MCF 10A (cell line): ENCODE measurements at regions not wholly inside any gene's neighbourhood (a gene's known extent, or its start where the extent isn't known, plus 50 kb on each side); places are given as distances from the start of the nearest gene placed in this dataset.

Experiments
- BruUV-seq: library from RNA; stranded (reverse); fragments of 400-500 nt; replicated peaks from 2 replicates; lab custom pipeline; 2021; lab: Mats Ljungman, UMichigan
- CTCF ChIA-PET: fragments of 300-600 bp; sonication (Branson Sonifier 250); formaldehyde crosslinking; extraction: SDS; loops from one replicate; lab custom pipeline; 2021; ENCODE audit warnings: antibody characterized with exemption, inconsistent platforms; lab: Yijun Ruan, JAX
- POLR2A ChIA-PET: fragments of 300-600, 350-650 bp; sonication (Branson Sonifier 250); formaldehyde crosslinking; extraction: SDS; loops from one replicate; lab custom pipeline; 2020; ENCODE audit warnings: antibody characterized with exemption, inconsistent platforms; lab: Yijun Ruan, JAX
- DNase-seq: peaks from one replicate; pipeline ENCODE4 v3.0.0-alpha.2; 2018; ENCODE audit not compliant: unreplicated experiment
- H3K27ac Mint-ChIP-seq: one replicate; pipeline ENCODE4 v1.8.0; 2022; ENCODE audit warnings: mild to moderate bottlenecking, low read depth, mixed read lengths; ENCODE audit not compliant: unreplicated experiment
- H3K27me3 Mint-ChIP-seq: one replicate; pipeline ENCODE4 v1.8.0; 2022; ENCODE audit warnings: mixed read lengths; ENCODE audit not compliant: insufficient read depth, unreplicated experiment
- H3K36me3 Mint-ChIP-seq: one replicate; pipeline ENCODE4 v1.8.0; 2022; ENCODE audit warnings: mild to moderate bottlenecking, moderate library complexity, mixed read lengths; ENCODE audit not compliant: insufficient read depth, unreplicated experiment
- H3K4me1 Mint-ChIP-seq: one replicate; pipeline ENCODE4 v1.8.0; 2022; ENCODE audit warnings: mixed read lengths; ENCODE audit not compliant: insufficient read depth, unreplicated experiment
- H3K4me3 Mint-ChIP-seq: one replicate; pipeline ENCODE4 v1.8.0; 2022; ENCODE audit warnings: mild to moderate bottlenecking, moderate library complexity, mixed read lengths; ENCODE audit not compliant: unreplicated experiment
- H3K9me3 Mint-ChIP-seq: one replicate; pipeline ENCODE4 v1.8.0; 2022; ENCODE audit warnings: mixed read lengths; ENCODE audit not compliant: unreplicated experiment
- intact Hi-C: fragments of 100-400 bp; cut with micrococcal nuclease; formaldehyde crosslinking; loops from 2 replicates; pipeline ENCODE4 v1.14.1; 2022
- TF ChIP-seq, protein P1 (sequence below): fragments of 200-600 bp; IDR thresholded peaks from one replicate; pipeline ENCODE4 v1.8.0; 2022; ENCODE audit warnings: antibody characterized with exemption, mild to moderate bottlenecking; ENCODE audit not compliant: unreplicated experiment

DNA sequence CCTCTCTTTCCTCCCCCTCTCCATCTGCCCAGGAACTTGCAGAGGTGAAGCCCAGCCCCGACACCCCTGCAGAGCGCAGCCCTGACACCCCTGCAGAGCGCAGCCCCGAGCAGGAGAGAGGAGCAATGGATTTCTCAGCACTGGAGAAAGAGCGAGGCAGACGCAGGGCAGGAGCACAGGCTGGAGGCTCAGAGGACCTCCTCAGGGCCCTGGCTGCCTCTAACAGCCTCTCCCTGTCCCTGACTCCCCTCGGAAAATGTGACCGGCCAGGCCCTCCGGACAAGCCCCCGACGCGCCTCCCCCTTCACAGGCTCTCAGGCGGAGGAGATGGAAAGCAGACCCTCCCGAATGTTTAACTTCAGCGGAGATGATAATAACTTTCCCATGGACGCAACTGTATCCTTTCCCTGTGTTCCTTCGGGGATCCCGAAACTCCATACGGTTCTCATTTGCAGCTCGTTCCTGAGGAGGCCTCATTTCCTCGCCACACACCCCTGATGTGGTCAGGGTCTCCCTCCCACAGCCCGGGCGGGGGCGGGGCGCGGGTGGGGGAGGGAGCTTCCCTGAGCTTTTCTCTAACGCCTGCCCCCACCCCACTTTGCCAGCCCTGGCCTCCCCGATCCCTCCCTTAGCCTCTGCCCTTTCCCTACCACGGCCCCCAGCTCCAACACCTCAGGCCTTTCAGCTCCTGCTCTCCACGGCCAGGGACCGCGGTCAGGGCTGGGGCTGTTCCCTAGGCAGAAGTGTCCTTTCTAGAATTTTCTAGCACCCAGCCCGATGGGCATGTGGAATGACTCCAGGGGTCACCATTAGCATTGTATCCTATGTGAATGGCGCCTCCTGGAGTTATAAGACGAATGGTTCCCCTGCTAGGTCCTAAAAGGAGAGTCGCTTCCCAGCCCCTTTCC lies 201.1 kb upstream of the BCOR start:
- no peak for DNase-seq
- Mint-ChIP-seq H3K4me1 (no peaks in the 10 kb centered on the region), H3K36me3 (no peaks in the 10 kb centered on the region), H3K27ac (no peak overlapping the region), H3K27me3 (peaks cover 86% of the 10 kb centered on the region), H3K9me3 (no peaks in the 10 kb centered on the region), H3K4me3 (no peak overlapping the region)
- TF ChIP-seq, protein P1, sequence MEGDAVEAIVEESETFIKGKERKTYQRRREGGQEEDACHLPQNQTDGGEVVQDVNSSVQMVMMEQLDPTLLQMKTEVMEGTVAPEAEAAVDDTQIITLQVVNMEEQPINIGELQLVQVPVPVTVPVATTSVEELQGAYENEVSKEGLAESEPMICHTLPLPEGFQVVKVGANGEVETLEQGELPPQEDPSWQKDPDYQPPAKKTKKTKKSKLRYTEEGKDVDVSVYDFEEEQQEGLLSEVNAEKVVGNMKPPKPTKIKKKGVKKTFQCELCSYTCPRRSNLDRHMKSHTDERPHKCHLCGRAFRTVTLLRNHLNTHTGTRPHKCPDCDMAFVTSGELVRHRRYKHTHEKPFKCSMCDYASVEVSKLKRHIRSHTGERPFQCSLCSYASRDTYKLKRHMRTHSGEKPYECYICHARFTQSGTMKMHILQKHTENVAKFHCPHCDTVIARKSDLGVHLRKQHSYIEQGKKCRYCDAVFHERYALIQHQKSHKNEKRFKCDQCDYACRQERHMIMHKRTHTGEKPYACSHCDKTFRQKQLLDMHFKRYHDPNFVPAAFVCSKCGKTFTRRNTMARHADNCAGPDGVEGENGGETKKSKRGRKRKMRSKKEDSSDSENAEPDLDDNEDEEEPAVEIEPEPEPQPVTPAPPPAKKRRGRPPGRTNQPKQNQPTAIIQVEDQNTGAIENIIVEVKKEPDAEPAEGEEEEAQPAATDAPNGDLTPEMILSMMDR = no peak
- intact Hi-C loops = no loop called here
- CTCF ChIA-PET = no interaction called here
- no TSS peak for BruUV-seq
- POLR2A ChIA-PET = no interaction called here

DNA sequence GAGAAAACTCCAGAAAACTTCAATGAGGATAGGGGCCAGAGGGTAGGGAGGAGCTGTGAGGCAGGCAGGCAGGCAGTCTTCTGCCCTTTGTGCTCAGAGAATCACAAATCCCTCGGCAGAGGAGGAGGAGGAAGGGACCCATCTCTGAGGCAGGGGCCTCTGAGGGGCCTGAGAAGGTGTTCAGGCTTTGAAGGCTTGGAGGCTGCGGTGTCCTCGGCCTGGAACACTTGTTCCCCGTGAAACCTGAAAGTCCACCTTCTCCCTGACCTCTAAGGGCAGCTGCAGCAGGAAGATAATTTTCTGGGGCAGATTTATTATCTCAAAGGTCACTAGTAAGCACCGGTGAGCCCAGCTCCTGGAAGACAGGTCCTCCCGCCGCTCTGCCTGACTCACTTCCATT lies 200.3 kb upstream of the BCOR start:
- H3K4me3 Mint-ChIP-seq = no peak overlapping the region
- CTCF ChIA-PET = no interaction called here
- POLR2A ChIA-PET = no interaction called here

DNA sequence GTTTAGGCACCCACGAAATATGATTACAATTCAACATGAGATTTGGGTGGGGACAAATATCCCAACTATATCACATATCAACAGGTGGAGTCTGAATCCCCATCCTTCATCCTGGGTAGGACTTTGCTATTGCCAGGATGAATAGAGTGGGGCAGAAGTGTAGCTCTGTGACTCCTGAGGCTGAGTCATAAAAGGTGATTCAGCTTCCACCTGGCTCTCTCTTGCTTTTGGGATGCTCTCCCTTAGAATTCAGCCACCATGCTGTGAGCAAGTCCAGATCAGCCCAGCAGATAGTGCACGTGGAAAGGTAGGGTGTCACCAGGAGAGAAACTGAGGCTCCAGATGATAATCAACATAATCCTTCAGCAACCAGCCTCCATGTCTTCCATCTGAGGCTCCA lies 193.8 kb upstream of the BCOR start:
- Mint-ChIP-seq H3K36me3 (no peaks in the 10 kb centered on the region), H3K4me1 (no peaks in the 10 kb centered on the region), H3K27ac (no peak overlapping the region), H3K9me3 (peaks cover 6% of the 10 kb centered on the region), H3K27me3 (peaks cover 78% of the 10 kb centered on the region), H3K4me3 (no peak overlapping the region)
- intact Hi-C loops = no loop called here
- ChIA-PET POLR2A (interaction anchor here (0.6 kb wide), 1 partner anchor 32 kb away, joined by 3 read pairs; no protein-coding TSS in a partner anchor), CTCF (interaction anchor here (0.6 kb wide), 1 partner anchor 1319 kb away, joined by 3 read pairs; no protein-coding TSS in a partner anchor)
- DNase-seq = peak; percentile 13
- no TSS peak for BruUV-seq
- TF ChIP-seq, protein P1 = no peak

More for the DNA sequence above, 200.3 kb upstream of the BCOR start:
- Mint-ChIP-seq H3K9me3 (no peaks in the 10 kb centered on the region), H3K27me3 (peaks cover 86% of the 10 kb centered on the region), H3K4me1 (no peaks in the 10 kb centered on the region), H3K27ac (no peak overlapping the region), H3K36me3 (no peaks in the 10 kb centered on the region)
- TF ChIP-seq, protein P1 = no peak
- intact Hi-C loops = no loop called here
- BruUV-seq = no TSS peak
- no peak for DNase-seq

DNA sequence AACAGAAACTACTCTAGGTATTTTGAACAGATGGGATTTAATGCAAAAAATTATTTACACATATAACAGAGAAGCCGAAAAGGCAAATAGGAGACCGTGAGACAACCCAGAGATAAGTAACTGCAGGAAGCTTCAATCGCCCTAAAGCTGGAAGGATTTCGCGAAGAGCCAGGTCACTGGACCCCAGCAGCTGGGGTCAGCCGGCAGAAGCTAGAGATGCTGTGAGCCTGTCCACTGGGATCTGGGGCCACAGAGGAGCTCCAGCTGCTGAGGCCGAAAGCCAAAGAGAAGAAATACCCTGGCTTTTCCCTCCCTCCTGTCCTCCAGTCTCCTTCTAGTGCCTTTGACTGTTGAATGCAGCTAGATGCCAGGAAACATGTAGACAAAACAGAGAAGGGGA lies 192.8 kb upstream of the BCOR start:
- no peak for DNase-seq
- Mint-ChIP-seq H3K27ac (no peak overlapping the region), H3K9me3 (peaks cover 6% of the 10 kb centered on the region), H3K4me1 (no peaks in the 10 kb centered on the region), H3K4me3 (no peak overlapping the region), H3K36me3 (no peaks in the 10 kb centered on the region), H3K27me3 (peaks cover 67% of the 10 kb centered on the region)
- no TSS peak for BruUV-seq
- CTCF ChIA-PET = no interaction called here
- intact Hi-C loops = no loop called here
- TF ChIP-seq, protein P1 = no peak
- POLR2A ChIA-PET = interaction anchor here (0.6 kb wide), 1 partner anchor 423 kb away, joined by 4 read pairs; no protein-coding TSS in a partner anchor
